Epithelial cell of proximal tubule (primary cell): ENCODE measurements at regions not wholly inside any gene's neighbourhood (a gene's known extent, or its start where the extent isn't known, plus 50 kb on each side); places are given as distances from the start of the nearest gene placed in this dataset.

ENCODE experiments used
- DNase-seq: peaks from one replicate; pipeline ENCODE4 v3.0.0-alpha.2; 2011; ENCODE audit warnings: low read depth
- H3K4me3 ChIP-seq: 2 replicates; pipeline ENCODE4 v1.5.1; 2011; ENCODE audit warnings: low read depth, mild to moderate bottlenecking, low read length
- CTCF ChIP-seq: conservative IDR thresholded peaks from 2 replicates; pipeline ENCODE4 v1.5.1; 2012; ENCODE audit warnings: low read depth, mild to moderate bottlenecking, low read length

GRCh38 chr10:42960991-42961795 lies 115.7 kb upstream of the RET start:
- no peak for TF ChIP-seq CTCF
- H3K4me3 ChIP-seq, result no peak overlapping the region
- no peak for DNase-seq

GRCh38 chr10:42961796-42962109 lies 115.1 kb upstream of the RET start:
- no peak overlapping the region for H3K4me3 ChIP-seq
- no peak for TF ChIP-seq CTCF
- no peak for DNase-seq

GRCh38 chr10:42962110-42962901 lies 114.6 kb upstream of the RET start:
- H3K4me3 ChIP-seq, result no peak overlapping the region
- no peak for TF ChIP-seq CTCF
- DNase-seq, result no peak

- DNase-seq, result no peak
- H3K4me3 ChIP-seq, result no peak overlapping the region
- no peak for TF ChIP-seq CTCF
These were observed 114.0 kb upstream of the RET start for GRCh38 chr10:42962902-42963231.

GRCh38 chr10:42963312-42963711 lies 113.6 kb upstream of the RET start:
- no peak overlapping the region for H3K4me3 ChIP-seq
- TF ChIP-seq CTCF, result no peak
- no peak for DNase-seq

- no peak overlapping the region for H3K4me3 ChIP-seq
- TF ChIP-seq CTCF, result no peak
- DNase-seq, result no peak
These were observed 107.7 kb upstream of the RET start for GRCh38 chr10:42969147-42969546.

- H3K4me3 ChIP-seq, result no peak overlapping the region
- no peak for TF ChIP-seq CTCF
- no peak for DNase-seq
These were observed 107.0 kb upstream of the RET start for GRCh38 chr10:42969909-42970308.
